ENCODE measurements at regions not wholly inside any gene's neighbourhood (a gene's known extent, or its start where the extent isn't known, plus 50 kb on each side); places are given as distances from the start of the nearest gene placed in this dataset.

DNA sequence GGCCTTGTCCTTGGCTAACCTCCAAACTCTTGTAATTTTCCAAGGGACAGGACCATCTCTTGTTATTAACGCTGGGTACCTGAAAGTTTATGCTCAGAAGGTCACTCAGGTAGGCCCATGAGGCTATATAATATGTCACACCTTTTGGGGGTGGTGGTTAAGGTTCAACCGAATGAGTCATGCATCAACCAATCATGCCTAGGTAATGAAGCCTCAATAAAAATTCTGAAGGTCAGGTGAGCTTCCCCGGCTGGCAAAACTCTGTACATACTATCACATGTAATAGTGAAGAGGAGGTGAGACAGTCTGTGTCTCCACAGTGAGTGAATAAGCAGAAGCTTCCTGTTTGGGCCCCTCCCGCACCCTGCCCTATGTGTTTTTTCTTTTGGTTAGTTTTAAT lies 424.9 kb downstream of the PCDH17 start:
- Histone ChIP-seq H3K36me3 (ENCODE audit: insufficient read depth, low read length) (no peaks in the 10 kb centered on the region), H3K4me2 (ENCODE audit: low read depth, low read length, poor library complexity, severe bottlenecking) (no peak overlapping the region), H4K20me1 (ENCODE audit: insufficient read depth, low read length, poor library complexity, severe bottlenecking) (no peaks in the 10 kb centered on the region), H3K9me2 (replicated peaks; ENCODE audit: low read depth, low read length) (no peaks in the 10 kb centered on the region), H3K27me3 (ENCODE audit: insufficient read depth, low read length, poor library complexity, severe bottlenecking) (no peaks in the 10 kb centered on the region), H3K9ac (ENCODE audit: low read depth, low read length, poor library complexity, severe bottlenecking) (no peak overlapping the region), H3F3A (ENCODE audit: low read depth) (no peaks in the 10 kb centered on the region), H3K9me3 (ENCODE audit: insufficient read depth, low read depth, low read length) (no peaks in the 10 kb centered on the region), H2AFZ (ENCODE audit: low read length) (no peak overlapping the region), H3K79me2 (ENCODE audit: insufficient read depth, low read length) (no peaks in the 10 kb centered on the region), H3K4me1 (ENCODE audit: insufficient read depth, low read length, poor library complexity, severe bottlenecking) (no peaks in the 10 kb centered on the region), H3K4me3 (ENCODE audit: low read length, poor library complexity, severe bottlenecking) (no peak overlapping the region)
- TF ChIP-seq, protein P1, sequence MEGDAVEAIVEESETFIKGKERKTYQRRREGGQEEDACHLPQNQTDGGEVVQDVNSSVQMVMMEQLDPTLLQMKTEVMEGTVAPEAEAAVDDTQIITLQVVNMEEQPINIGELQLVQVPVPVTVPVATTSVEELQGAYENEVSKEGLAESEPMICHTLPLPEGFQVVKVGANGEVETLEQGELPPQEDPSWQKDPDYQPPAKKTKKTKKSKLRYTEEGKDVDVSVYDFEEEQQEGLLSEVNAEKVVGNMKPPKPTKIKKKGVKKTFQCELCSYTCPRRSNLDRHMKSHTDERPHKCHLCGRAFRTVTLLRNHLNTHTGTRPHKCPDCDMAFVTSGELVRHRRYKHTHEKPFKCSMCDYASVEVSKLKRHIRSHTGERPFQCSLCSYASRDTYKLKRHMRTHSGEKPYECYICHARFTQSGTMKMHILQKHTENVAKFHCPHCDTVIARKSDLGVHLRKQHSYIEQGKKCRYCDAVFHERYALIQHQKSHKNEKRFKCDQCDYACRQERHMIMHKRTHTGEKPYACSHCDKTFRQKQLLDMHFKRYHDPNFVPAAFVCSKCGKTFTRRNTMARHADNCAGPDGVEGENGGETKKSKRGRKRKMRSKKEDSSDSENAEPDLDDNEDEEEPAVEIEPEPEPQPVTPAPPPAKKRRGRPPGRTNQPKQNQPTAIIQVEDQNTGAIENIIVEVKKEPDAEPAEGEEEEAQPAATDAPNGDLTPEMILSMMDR (conservative IDR thresholded peaks at IDR 0.05; ENCODE audit: low read length): no peak
- no peak for TF ChIP-seq EZH2phosphoT487 (IDR thresholded peaks at IDR 0.05; ENCODE audit: borderline replicate concordance)

DNA sequence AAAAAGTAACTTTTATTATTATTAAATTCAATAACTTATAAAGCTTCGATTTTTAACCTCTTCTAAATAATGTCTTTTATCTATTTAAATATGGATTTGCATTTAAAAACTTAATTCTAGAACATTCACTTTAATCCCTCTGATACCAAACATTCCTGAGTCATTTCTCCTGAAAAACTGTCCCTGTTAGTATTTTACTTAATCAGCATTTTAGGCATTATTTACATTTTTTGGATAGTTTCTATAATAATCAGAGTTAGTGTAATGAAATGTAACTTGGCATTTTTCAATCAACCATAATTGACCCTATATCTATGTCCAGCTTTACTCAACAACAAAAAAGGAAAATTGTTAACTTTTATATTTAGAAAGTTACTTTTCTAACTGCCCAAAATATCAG lies 428.1 kb downstream of the PCDH17 start:
- H3K9ac ChIP-seq (ENCODE audit: low read depth, low read length, poor library complexity, severe bottlenecking): no peak overlapping the region
- H3K4me1 ChIP-seq (ENCODE audit: insufficient read depth, low read length, poor library complexity, severe bottlenecking): no peaks in the 10 kb centered on the region
- H3K36me3 ChIP-seq (ENCODE audit: insufficient read depth, low read length): no peaks in the 10 kb centered on the region
- no peaks in the 10 kb centered on the region for H3F3A ChIP-seq (ENCODE audit: low read depth)
- no peak overlapping the region for H2AFZ ChIP-seq (ENCODE audit: low read length)
- H3K4me3 ChIP-seq (ENCODE audit: low read length, poor library complexity, severe bottlenecking): no peak overlapping the region
- no peaks in the 10 kb centered on the region for H3K27me3 ChIP-seq (ENCODE audit: insufficient read depth, low read length, poor library complexity, severe bottlenecking)
- H4K20me1 ChIP-seq (ENCODE audit: insufficient read depth, low read length, poor library complexity, severe bottlenecking): no peaks in the 10 kb centered on the region
- no peaks in the 10 kb centered on the region for H3K79me2 ChIP-seq (ENCODE audit: insufficient read depth, low read length)
- TF ChIP-seq, protein P1 (conservative IDR thresholded peaks at IDR 0.05; ENCODE audit: low read length): no peak
- TF ChIP-seq EZH2phosphoT487 (IDR thresholded peaks at IDR 0.05; ENCODE audit: borderline replicate concordance): no peak
- H3K9me3 ChIP-seq (ENCODE audit: insufficient read depth, low read depth, low read length): no peaks in the 10 kb centered on the region
- H3K4me2 ChIP-seq (ENCODE audit: low read depth, low read length, poor library complexity, severe bottlenecking): no peak overlapping the region
- H3K9me2 ChIP-seq (replicated peaks; ENCODE audit: low read depth, low read length): no peaks in the 10 kb centered on the region

DNA sequence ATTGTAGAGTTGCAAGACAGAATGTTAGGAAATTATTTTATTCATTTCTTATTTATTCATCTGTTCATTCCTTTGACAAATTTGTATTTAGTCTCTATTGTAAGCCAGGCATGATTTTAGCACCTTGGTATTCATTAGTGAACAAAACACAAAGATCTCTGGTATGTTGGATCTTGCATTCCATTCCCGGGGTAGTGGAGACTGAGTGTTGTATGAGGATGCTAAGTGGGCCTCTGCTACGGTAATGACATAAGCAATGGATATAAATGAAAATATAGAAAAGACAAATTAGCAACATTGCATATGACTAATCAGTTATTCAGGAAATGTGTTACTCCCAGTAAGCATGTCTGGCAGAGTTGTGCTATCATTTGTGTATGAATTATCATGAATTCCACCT lies 449.3 kb downstream of the PCDH17 start:
- H3K9me2 ChIP-seq (replicated peaks; ENCODE audit: low read depth, low read length): no peaks in the 10 kb centered on the region
- no peaks in the 10 kb centered on the region for H3K36me3 ChIP-seq (ENCODE audit: insufficient read depth, low read length)
- no peaks in the 10 kb centered on the region for H3K9me3 ChIP-seq (ENCODE audit: insufficient read depth, low read depth, low read length)
- peaks cover 4% of the 10 kb centered on the region for H3K4me1 ChIP-seq (ENCODE audit: insufficient read depth, low read length, poor library complexity, severe bottlenecking)
- no peaks in the 10 kb centered on the region for H3K79me2 ChIP-seq (ENCODE audit: insufficient read depth, low read length)
- no peak overlapping the region for H3K4me3 ChIP-seq (ENCODE audit: low read length, poor library complexity, severe bottlenecking)
- TF ChIP-seq, protein P1 (conservative IDR thresholded peaks at IDR 0.05; ENCODE audit: low read length): no peak
- no peak for TF ChIP-seq EZH2phosphoT487 (IDR thresholded peaks at IDR 0.05; ENCODE audit: borderline replicate concordance)
- no peak overlapping the region for H3K9ac ChIP-seq (ENCODE audit: low read depth, low read length, poor library complexity, severe bottlenecking)
- H3K4me2 ChIP-seq (ENCODE audit: low read depth, low read length, poor library complexity, severe bottlenecking): no peak overlapping the region
- H3K27me3 ChIP-seq (ENCODE audit: insufficient read depth, low read length, poor library complexity, severe bottlenecking): peaks cover 96% of the 10 kb centered on the region
- no peaks in the 10 kb centered on the region for H3F3A ChIP-seq (ENCODE audit: low read depth)
- peaks cover 5% of the 10 kb centered on the region for H4K20me1 ChIP-seq (ENCODE audit: insufficient read depth, low read length, poor library complexity, severe bottlenecking)
- no peak overlapping the region for H2AFZ ChIP-seq (ENCODE audit: low read length)
